ENCODE measurements at regions not wholly inside any gene's neighbourhood (a gene's known extent, or its start where the extent isn't known, plus 50 kb on each side); places are given as distances from the start of the nearest gene placed in this dataset.

- no peak overlapping the region for H3K27ac Mint-ChIP-seq (ENCODE audit: unreplicated experiment)
- DNase-seq (ENCODE audit: low read depth, low spot score), result no peak
- H3K4me1 Mint-ChIP-seq, result peaks cover 4% of the 10 kb centered on the region
- H3K4me3 Mint-ChIP-seq, result no peak overlapping the region
- H3K36me3 Mint-ChIP-seq (ENCODE audit: low read depth), result no peaks in the 10 kb centered on the region
- no peaks in the 10 kb centered on the region for H3K27me3 Mint-ChIP-seq (ENCODE audit: low read depth)
- TF ChIP-seq CTCF (conservative IDR thresholded peaks at IDR 0.05), result no peak
- H3K9me3 Mint-ChIP-seq, result no peaks in the 10 kb centered on the region
These were observed 563.8 kb downstream of the PYDC2 start for GRCh38 chr3:192024751-192025150.

GRCh38 chr3:192026661-192027060 lies 565.7 kb downstream of the PYDC2 start:
- Mint-ChIP-seq H3K36me3 (ENCODE audit: low read depth) (no peaks in the 10 kb centered on the region), H3K9me3 (no peaks in the 10 kb centered on the region)

GRCh38 chr3:192031941-192032340 lies 571.0 kb downstream of the PYDC2 start:
- Mint-ChIP-seq H3K4me3 (no peak overlapping the region), H3K4me1 (peaks cover 4% of the 10 kb centered on the region), H3K27me3 (ENCODE audit: low read depth) (no peaks in the 10 kb centered on the region), H3K9me3 (peaks cover 2% of the 10 kb centered on the region), H3K36me3 (ENCODE audit: low read depth) (no peaks in the 10 kb centered on the region), H3K27ac (ENCODE audit: unreplicated experiment) (no peak overlapping the region)
- no peak for TF ChIP-seq CTCF (conservative IDR thresholded peaks at IDR 0.05)
- DNase-seq (ENCODE audit: low read depth, low spot score), result no peak

More at GRCh38 chr3:192026661-192027060, 565.7 kb downstream of the PYDC2 start:
- no peaks in the 10 kb centered on the region for H3K27me3 Mint-ChIP-seq (ENCODE audit: low read depth)
- no peak overlapping the region for H3K27ac Mint-ChIP-seq (ENCODE audit: unreplicated experiment)
- DNase-seq (ENCODE audit: low read depth, low spot score), result no peak
- no peak overlapping the region for H3K4me3 Mint-ChIP-seq
- H3K4me1 Mint-ChIP-seq, result peaks cover 8% of the 10 kb centered on the region
- TF ChIP-seq CTCF (conservative IDR thresholded peaks at IDR 0.05), result no peak

GRCh38 chr3:192033246-192033645 lies 572.3 kb downstream of the PYDC2 start:
- Mint-ChIP-seq H3K27me3 (ENCODE audit: low read depth) (no peaks in the 10 kb centered on the region), H3K27ac (ENCODE audit: unreplicated experiment) (no peak overlapping the region), H3K4me1 (peaks cover 4% of the 10 kb centered on the region), H3K9me3 (peaks cover 2% of the 10 kb centered on the region), H3K4me3 (no peak overlapping the region), H3K36me3 (ENCODE audit: low read depth) (no peaks in the 10 kb centered on the region)
- DNase-seq (ENCODE audit: low read depth, low spot score), result no peak
- TF ChIP-seq CTCF (conservative IDR thresholded peaks at IDR 0.05), result no peak

GRCh38 chr3:192038726-192039125 lies 577.8 kb downstream of the PYDC2 start:
- Mint-ChIP-seq H3K36me3 (ENCODE audit: low read depth) (no peaks in the 10 kb centered on the region), H3K9me3 (peaks cover 2% of the 10 kb centered on the region), H3K27me3 (ENCODE audit: low read depth) (no peaks in the 10 kb centered on the region), H3K4me3 (no peak overlapping the region), H3K4me1 (no peaks in the 10 kb centered on the region), H3K27ac (ENCODE audit: unreplicated experiment) (no peak overlapping the region)
- no peak for TF ChIP-seq CTCF (conservative IDR thresholded peaks at IDR 0.05)
- no peak for DNase-seq (ENCODE audit: low read depth, low spot score)

GRCh38 chr3:192039593-192039992 lies 578.6 kb downstream of the PYDC2 start:
- Mint-ChIP-seq H3K27ac (ENCODE audit: unreplicated experiment) (no peak overlapping the region), H3K9me3 (no peaks in the 10 kb centered on the region), H3K27me3 (ENCODE audit: low read depth) (no peaks in the 10 kb centered on the region), H3K4me3 (no peak overlapping the region), H3K4me1 (no peaks in the 10 kb centered on the region), H3K36me3 (ENCODE audit: low read depth) (no peaks in the 10 kb centered on the region)
- no peak for TF ChIP-seq CTCF (conservative IDR thresholded peaks at IDR 0.05)
- no peak for DNase-seq (ENCODE audit: low read depth, low spot score)
